Ishikawa (cell line): ENCODE measurements at regions not wholly inside any gene's neighbourhood (a gene's known extent, or its start where the extent isn't known, plus 50 kb on each side); places are given as distances from the start of the nearest gene placed in this dataset.

Experiments used
- CEBPB ChIP-seq: IDR thresholded peaks from 2 replicates; pipeline ENCODE4 v1.6.1; 2012
- CREB1 ChIP-seq: IDR thresholded peaks from 2 replicates; pipeline ENCODE4 v1.6.1; 2012; ENCODE audit warnings: low read depth
- EGR1 ChIP-seq: IDR thresholded peaks from 2 replicates; pipeline ENCODE4 v1.6.1; 2012
- EP300 ChIP-seq: IDR thresholded peaks from 2 replicates; pipeline ENCODE4 v1.6.1; 2012; ENCODE audit warnings: borderline replicate concordance
- FOXM1 ChIP-seq: IDR thresholded peaks from 2 replicates; pipeline ENCODE4 v1.6.1; 2012; ENCODE audit warnings: low read depth, borderline replicate concordance
- MAX ChIP-seq: IDR thresholded peaks from 2 replicates; pipeline ENCODE4 v1.6.1; 2012
- NFIC ChIP-seq: IDR thresholded peaks from 2 replicates; pipeline ENCODE4 v1.6.1; 2012
- RAD21 ChIP-seq: IDR thresholded peaks from 2 replicates; pipeline ENCODE4 v1.6.1; 2012; ENCODE audit warnings: low read depth
- REST ChIP-seq: IDR thresholded peaks from 2 replicates; pipeline ENCODE4 v1.6.1; 2012; ENCODE audit warnings: low read depth, mild to moderate bottlenecking
- TAF1 ChIP-seq: IDR thresholded peaks from 2 replicates; pipeline ENCODE4 v1.6.1; 2012; ENCODE audit warnings: low read depth, mild to moderate bottlenecking
- TCF12 ChIP-seq: IDR thresholded peaks from 2 replicates; pipeline ENCODE4 v1.6.1; 2012; ENCODE audit warnings: low read depth
- TEAD4 ChIP-seq: IDR thresholded peaks from 2 replicates; pipeline ENCODE4 v1.6.1; 2012
- USF1 ChIP-seq: IDR thresholded peaks from 2 replicates; pipeline ENCODE4 v1.6.1; 2012
- YY1 ChIP-seq: IDR thresholded peaks from 2 replicates; pipeline ENCODE4 v1.6.1; 2012; ENCODE audit warnings: low read depth
- ZBTB7A ChIP-seq: IDR thresholded peaks from 2 replicates; pipeline ENCODE4 v1.6.1; 2012; ENCODE audit warnings: low read depth

- no peak for TF ChIP-seq CREB1
- no peak for TF ChIP-seq TAF1
Observed at GRCh38 chr7:131797841-131798240, 241.4 kb upstream of the PODXL start.

- TF ChIP-seq MAX, result no peak
Observed at GRCh38 chr7:131795400-131795799, 239.0 kb upstream of the PODXL start.

- TF ChIP-seq EP300 (no peak), FOXM1 (no peak), ZBTB7A (no peak), MAX (no peak), YY1 (no peak), NFIC (no peak), TEAD4 (no peak), RAD21 (no peak), TCF12 (no peak), REST (no peak), CEBPB (no peak), EGR1 (no peak), CREB1 (no peak), USF1 (no peak), TAF1 (no peak)
Observed at GRCh38 chr7:131792311-131792710, 235.9 kb upstream of the PODXL start.

- no peak for TF ChIP-seq FOXM1
- TF ChIP-seq REST, result no peak
- TF ChIP-seq TAF1, result no peak
- TF ChIP-seq USF1, result no peak
Observed at GRCh38 chr7:131787101-131787500, 230.7 kb upstream of the PODXL start.

- TF ChIP-seq ZBTB7A, result no peak
- no peak for TF ChIP-seq MAX
Observed at GRCh38 chr7:131786204-131786603, 229.8 kb upstream of the PODXL start.

- no peak for TF ChIP-seq ZBTB7A
- no peak for TF ChIP-seq TEAD4
- no peak for TF ChIP-seq NFIC
- TF ChIP-seq CREB1, result no peak
- no peak for TF ChIP-seq REST
- no peak for TF ChIP-seq CEBPB
Observed at GRCh38 chr7:131778601-131779000, 222.2 kb upstream of the PODXL start.
